ENCODE measurements at regions not wholly inside any gene's neighbourhood (a gene's known extent, or its start where the extent isn't known, plus 50 kb on each side); places are given as distances from the start of the nearest gene placed in this dataset.

DNA sequence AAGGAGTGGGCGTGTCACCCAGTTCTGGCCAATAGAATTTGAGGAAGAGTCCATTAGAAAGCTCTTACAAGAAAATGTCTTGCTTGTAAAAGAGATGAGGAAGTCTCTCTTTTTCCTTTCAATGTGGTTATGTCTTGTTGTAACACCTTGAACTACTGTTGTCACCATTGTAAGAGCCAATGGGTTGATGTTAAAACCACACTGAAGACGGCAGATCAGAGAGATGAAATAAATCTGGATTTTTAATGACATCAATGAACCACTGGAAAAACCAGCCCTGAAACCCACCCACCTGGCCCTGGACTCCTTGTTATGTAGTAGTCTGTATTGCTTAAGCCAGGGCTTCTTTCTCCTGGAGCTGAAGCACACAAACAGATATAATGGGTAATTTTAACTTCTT is 83.8 kb upstream of the ERCC6L2 start:
- TF ChIP-seq EZH2 (IDR thresholded peaks at IDR 0.05; ENCODE audit: borderline replicate concordance, low read length) = no peak
- TF ChIP-seq, protein P1, sequence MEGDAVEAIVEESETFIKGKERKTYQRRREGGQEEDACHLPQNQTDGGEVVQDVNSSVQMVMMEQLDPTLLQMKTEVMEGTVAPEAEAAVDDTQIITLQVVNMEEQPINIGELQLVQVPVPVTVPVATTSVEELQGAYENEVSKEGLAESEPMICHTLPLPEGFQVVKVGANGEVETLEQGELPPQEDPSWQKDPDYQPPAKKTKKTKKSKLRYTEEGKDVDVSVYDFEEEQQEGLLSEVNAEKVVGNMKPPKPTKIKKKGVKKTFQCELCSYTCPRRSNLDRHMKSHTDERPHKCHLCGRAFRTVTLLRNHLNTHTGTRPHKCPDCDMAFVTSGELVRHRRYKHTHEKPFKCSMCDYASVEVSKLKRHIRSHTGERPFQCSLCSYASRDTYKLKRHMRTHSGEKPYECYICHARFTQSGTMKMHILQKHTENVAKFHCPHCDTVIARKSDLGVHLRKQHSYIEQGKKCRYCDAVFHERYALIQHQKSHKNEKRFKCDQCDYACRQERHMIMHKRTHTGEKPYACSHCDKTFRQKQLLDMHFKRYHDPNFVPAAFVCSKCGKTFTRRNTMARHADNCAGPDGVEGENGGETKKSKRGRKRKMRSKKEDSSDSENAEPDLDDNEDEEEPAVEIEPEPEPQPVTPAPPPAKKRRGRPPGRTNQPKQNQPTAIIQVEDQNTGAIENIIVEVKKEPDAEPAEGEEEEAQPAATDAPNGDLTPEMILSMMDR (conservative IDR thresholded peaks at IDR 0.05 in 1 of 2, IDR thresholded peaks at IDR 0.05 in 1 of 2; ENCODE audit: extremely low read depth in 1 of 2, insufficient read depth in 1 of 2, low read depth in 1 of 2, low read length in 2 of 2) = no peak
